Fibroblast of pulmonary artery (primary cell): ENCODE measurements at regions not wholly inside any gene's neighbourhood (a gene's known extent, or its start where the extent isn't known, plus 50 kb on each side); places are given as distances from the start of the nearest gene placed in this dataset.
"Not testable (repeated sequence)": the region's sequence is repeated elsewhere in the genome, so short reads cannot be mapped to it uniquely, and the experiment has no call there.

Experiments
- DNase-seq: peaks from one replicate; pipeline ENCODE4 v3.0.0-alpha.2; 2010; ENCODE audit warnings: low read depth
- H3K4me3 ChIP-seq: replicated peaks from 2 replicates; pipeline ENCODE4 v1.5.1; 2011; ENCODE audit warnings: low read depth, mild to moderate bottlenecking, control low read depth, low read length, moderate library complexity
- TF ChIP-seq, protein P1 (sequence below): IDR thresholded peaks from 2 replicates; pipeline ENCODE4 v1.5.1; 2011; ENCODE audit warnings: mild to moderate bottlenecking, control low read depth, low read length, inconsistent platforms; ENCODE audit errors: missing control alignments

DNA sequence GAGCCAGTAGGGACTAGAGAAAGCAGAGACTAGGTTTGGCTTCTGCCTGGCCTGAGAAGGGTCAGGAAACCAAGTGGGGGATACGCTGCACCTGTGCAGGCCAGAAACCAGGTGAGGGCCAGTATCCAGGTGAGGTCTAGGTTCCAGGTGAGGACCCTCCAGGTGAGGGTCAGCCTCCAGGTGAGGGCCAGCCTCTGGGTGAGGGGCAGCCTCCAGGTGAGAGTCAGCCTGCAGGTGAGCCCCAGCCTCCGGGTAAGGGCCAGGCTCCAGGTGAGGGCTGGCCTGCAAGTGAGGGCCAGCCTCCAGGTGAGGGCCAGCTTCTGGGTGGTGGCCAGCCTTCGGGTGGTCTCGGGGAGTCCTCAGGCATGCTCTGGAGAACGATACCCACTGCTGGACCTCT is 238.8 kb downstream of the USP46 start:
- no peak for DNase-seq
- TF ChIP-seq, protein P1, sequence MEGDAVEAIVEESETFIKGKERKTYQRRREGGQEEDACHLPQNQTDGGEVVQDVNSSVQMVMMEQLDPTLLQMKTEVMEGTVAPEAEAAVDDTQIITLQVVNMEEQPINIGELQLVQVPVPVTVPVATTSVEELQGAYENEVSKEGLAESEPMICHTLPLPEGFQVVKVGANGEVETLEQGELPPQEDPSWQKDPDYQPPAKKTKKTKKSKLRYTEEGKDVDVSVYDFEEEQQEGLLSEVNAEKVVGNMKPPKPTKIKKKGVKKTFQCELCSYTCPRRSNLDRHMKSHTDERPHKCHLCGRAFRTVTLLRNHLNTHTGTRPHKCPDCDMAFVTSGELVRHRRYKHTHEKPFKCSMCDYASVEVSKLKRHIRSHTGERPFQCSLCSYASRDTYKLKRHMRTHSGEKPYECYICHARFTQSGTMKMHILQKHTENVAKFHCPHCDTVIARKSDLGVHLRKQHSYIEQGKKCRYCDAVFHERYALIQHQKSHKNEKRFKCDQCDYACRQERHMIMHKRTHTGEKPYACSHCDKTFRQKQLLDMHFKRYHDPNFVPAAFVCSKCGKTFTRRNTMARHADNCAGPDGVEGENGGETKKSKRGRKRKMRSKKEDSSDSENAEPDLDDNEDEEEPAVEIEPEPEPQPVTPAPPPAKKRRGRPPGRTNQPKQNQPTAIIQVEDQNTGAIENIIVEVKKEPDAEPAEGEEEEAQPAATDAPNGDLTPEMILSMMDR = no peak
- H3K4me3 ChIP-seq = no peak overlapping the region

GRCh38 chr4:52421811-52422213 is 237.3 kb downstream of the USP46 start:
- TF ChIP-seq, protein P1 = no peak
- no peak overlapping the region for H3K4me3 ChIP-seq
- DNase-seq = no peak

DNA sequence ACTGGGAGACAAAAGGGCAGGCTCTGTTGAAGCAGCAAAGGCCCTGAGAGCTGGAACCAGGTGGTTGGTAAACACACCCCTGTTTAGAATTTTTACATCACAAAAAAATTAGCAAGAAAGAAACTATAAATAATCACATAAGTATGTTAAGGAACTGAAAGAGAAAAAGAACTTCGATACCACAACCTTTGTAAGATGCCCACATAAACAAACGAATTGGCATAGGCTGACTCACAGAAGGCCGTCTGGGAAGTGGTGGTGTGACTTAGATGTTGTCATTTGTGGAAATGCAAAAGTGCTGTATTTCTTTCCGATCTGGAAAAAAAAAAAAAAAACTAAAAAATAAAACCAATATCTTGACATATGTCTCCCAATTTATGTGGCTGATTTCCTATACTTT is 235.1 kb downstream of the USP46 start:
- DNase-seq = no peak
- TF ChIP-seq, protein P1 = no peak
- H3K4me3 ChIP-seq = no peak overlapping the region

GRCh38 chr4:52425751-52426326 is 233.3 kb downstream of the USP46 start:
- DNase-seq = no peak
- TF ChIP-seq, protein P1 = no peak
- no peak overlapping the region for H3K4me3 ChIP-seq

GRCh38 chr4:52431410-52431809 is 227.7 kb downstream of the USP46 start:
- no peak overlapping the region for H3K4me3 ChIP-seq
- TF ChIP-seq, protein P1 = no peak
- no peak for DNase-seq

DNA sequence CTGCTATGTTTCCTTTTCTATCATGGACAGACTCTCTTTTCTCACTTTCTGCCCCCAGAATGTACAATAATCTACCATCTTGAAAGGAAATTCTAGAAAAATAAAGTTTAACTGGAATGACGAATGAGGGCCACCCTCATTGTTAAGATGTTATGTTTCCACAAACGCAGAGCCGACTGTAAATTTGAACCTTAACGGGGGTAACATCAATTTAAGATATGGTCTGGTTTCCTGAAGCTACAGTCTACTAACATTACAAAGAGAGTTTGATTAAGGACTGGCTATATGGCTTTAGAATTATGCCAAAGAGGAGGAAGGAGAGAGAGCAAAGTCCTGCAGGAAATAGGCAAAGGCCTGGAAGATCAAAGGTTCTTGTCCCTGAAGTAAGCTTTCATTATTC is 227.2 kb downstream of the USP46 start:
- no peak for DNase-seq
- TF ChIP-seq, protein P1 = no peak
- H3K4me3 ChIP-seq = no peak overlapping the region

DNA sequence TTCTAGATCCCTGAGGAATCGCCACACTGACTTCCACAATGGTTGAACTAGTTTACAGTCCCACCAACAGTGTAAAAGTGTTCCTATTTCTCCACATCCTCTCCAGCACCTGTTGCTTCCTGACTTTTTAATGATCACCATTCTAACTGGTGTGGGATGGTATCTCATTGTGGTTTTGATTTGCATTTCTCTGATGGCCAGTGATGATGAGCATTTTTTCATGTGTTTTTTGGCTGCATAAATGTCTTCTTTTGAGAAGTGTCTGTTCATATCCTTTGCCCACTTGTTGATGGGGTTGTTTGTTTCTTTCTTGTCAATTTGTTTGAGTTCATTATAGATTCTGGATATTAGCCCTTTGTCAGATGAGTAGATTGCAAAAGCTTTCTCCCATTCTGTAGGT is 216.6 kb downstream of the USP46 start:
- H3K4me3 ChIP-seq, DNase-seq: not testable (repeated sequence)
